HG02678 (cell line): ENCODE measurements at regions not wholly inside any gene's neighbourhood (a gene's known extent, or its start where the extent isn't known, plus 50 kb on each side); places are given as distances from the start of the nearest gene placed in this dataset.

Source experiments
- ATAC-seq: cut with Tn5 transposase; IDR thresholded peaks from one replicate; pipeline ENCODE4 v1.9.1; 2021; ENCODE audit warnings: mild to moderate bottlenecking, moderate library complexity; ENCODE audit not compliant: unreplicated experiment

GRCh38 chrX:13110433-13111324, 66.3 kb upstream of the FAM9C start:
- ATAC-seq, result no peak

GRCh38 chrX:13109817-13110216, 65.4 kb upstream of the FAM9C start:
- no peak for ATAC-seq

- no peak for ATAC-seq
Measured at GRCh38 chrX:13103914-13104274, 59.5 kb upstream of the FAM9C start.

GRCh38 chrX:13103188-13103913, 58.9 kb upstream of the FAM9C start:
- no peak for ATAC-seq

DNA sequence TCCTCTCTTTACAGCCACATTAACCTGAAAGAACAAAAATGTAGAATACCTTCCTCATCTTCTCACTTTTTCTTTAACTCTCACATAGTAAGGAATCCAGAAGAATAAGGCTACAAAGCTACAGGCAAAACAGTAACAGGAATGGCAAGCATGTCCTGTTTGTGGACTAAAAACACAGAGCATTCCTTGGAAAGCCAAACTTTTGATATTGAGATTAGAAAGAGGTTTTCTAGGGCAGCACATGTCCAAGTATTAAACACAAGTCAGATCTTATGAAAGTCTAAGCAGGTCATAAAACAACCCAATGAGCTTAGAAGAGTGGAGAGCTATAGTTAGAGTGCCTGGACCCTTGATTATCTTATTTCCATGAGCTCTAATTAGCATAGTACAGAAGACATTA, 58.2 kb upstream of the FAM9C start:
- no peak for ATAC-seq

DNA sequence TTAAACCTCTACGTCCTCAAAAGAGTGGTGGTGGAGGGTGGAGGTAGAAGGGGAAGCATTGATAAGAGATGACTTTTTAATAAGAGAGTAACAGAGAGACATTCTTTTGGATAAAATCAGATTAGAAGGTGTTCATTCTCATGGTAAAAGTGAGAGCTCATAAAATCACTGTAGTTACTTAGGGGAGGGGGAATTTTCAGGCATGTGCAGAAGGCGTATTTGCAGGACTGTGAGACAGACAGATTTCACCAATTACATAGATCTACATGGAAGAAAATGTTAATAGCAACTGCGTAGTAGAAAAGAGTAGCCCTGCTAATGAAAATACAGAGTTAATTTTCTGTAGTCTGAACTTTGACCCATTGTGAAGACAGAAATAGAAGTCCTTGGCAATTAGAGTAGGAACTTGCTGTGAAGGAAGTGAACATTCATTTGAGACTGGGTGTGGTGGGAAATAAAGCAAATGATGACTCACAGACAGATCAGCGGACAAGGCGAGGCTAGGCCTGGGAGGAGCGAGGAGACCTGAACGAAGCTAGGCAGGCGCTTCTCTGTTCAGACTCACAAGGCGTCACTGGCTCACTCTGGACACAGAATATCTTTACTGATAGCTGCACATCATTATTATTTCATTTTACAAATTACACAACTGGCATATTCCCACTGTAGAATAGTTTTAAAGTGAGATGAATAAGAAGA, 57.2 kb upstream of the FAM9C start:
- no peak for ATAC-seq

- ATAC-seq, result no peak
Measured at GRCh38 chrX:13099121-13099520, 54.7 kb upstream of the FAM9C start.

DNA sequence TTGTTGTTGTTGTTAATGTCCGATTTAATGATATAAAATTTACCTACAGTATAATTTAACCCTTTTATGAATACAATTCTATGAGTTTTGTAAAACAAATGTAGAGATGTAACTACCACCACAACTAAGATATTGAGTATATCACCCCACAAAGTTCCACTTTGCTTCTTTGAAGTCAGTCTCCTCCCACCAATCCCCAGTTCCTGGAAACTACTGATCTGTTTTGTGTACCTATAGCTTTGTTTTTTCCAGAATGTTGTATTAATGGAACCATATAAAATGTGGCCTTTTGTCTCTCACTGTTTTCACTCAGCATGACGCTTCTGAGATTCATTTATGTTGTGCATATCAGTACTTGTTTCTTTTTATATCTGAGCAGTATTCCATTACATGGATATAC, 52.3 kb upstream of the FAM9C start:
- ATAC-seq, result no peak

GRCh38 chrX:13094828-13095341, 50.5 kb upstream of the FAM9C start:
- ATAC-seq, result no peak

DNA sequence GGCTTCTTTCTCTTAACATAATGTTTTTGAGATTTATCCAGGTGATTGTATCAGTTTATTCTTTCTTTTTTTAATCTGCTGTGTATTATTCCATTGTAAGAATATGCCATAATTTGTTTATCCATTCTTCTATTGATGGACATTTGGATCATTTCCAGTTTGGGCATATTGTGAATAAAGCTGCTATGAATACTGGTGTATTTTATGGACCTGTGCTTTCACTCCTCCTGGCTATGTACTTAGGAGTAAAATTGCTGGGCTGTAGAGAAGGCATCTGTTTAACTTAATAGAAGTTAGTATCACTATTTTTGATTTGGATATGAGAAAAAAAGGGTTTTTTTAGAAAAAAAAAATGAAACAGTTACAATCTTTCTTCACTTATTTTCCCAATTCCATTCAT, 50.0 kb upstream of the FAM9C start:
- ATAC-seq, result no peak
